IMR-90 (cell line): ENCODE measurements at regions not wholly inside any gene's neighbourhood (a gene's known extent, or its start where the extent isn't known, plus 50 kb on each side); places are given as distances from the start of the nearest gene placed in this dataset.

ENCODE experiments used
- ATAC-seq: fragments of 200-7000 bp; cut with Tn5 transposase; 2 replicates; pipeline ENCODE4 v1.9.1; 2020; ENCODE audit warnings: low read depth, mild to moderate bottlenecking, moderate library complexity
- BruUV-seq: library from RNA; stranded (reverse); fragments of 400-500 nt; replicated peaks from 2 replicates; lab custom pipeline; 2021; lab: Mats Ljungman, UMichigan
- CTCF ChIA-PET: fragments of 300-600 bp; formaldehyde crosslinking; extraction: SDS; loops from one replicate; lab custom pipeline; 2021; ENCODE audit warnings: antibody characterized with exemption; lab: Yijun Ruan, JAX
- POLR2A ChIA-PET: fragments of 300-600 bp; sonication (Branson Sonifier 250); formaldehyde crosslinking; loops from one replicate; lab custom pipeline; 2022; ENCODE audit warnings: antibody characterized with exemption; ENCODE audit not compliant: unreplicated experiment; lab: Charles Lee
- DNase-seq: peaks from one replicate; pipeline ENCODE4 v3.0.0; 2013
- H2AFZ ChIP-seq: replicated peaks from 2 replicates; pipeline ENCODE3; 2013; ENCODE audit warnings: low read length, mild to moderate bottlenecking; ENCODE audit not compliant: poor library complexity
- H2AK5ac ChIP-seq: 2 replicates; pipeline ENCODE4 v1.6.1; 2013; ENCODE audit warnings: low read depth, low read length, inconsistent platforms
- H2AK9ac ChIP-seq: replicated peaks from 2 replicates; pipeline ENCODE3; 2013; ENCODE audit warnings: mild to moderate bottlenecking, low read depth, low read length, moderate library complexity; ENCODE audit not compliant: poor library complexity
- H2BK120ac ChIP-seq: 2 replicates; pipeline ENCODE4 v1.6.1; 2013; ENCODE audit warnings: low read depth, low read length, inconsistent platforms
- H2BK15ac ChIP-seq: 3 replicates; pipeline ENCODE4 v1.6.1; 2013; ENCODE audit warnings: low read depth, low read length, inconsistent platforms
- H2BK20ac ChIP-seq: 2 replicates; pipeline ENCODE4 v1.6.1; 2013; ENCODE audit warnings: low read depth, mild to moderate bottlenecking, inconsistent platforms, low read length, moderate library complexity
- H2BK5ac ChIP-seq: 2 replicates; pipeline ENCODE4 v1.6.1; 2013; ENCODE audit warnings: mild to moderate bottlenecking, low read depth, low read length, inconsistent platforms; ENCODE audit not compliant: poor library complexity, severe bottlenecking
- H3K14ac ChIP-seq: replicated peaks from 2 replicates; pipeline ENCODE4 v1.6.1; 2013; ENCODE audit warnings: low read depth, low read length, inconsistent platforms
- H3K18ac ChIP-seq: 2 replicates; pipeline ENCODE4 v1.6.1; 2013; ENCODE audit warnings: low read depth, low read length, control low read depth
- H3K23ac ChIP-seq: 2 replicates; pipeline ENCODE4 v1.6.1; 2013; ENCODE audit warnings: low read depth, low read length, inconsistent platforms
- H3K27ac ChIP-seq: 2 replicates; pipeline ENCODE4 v1.5.1; 2013; ENCODE audit warnings: mild to moderate bottlenecking, control low read depth, low read length; ENCODE audit not compliant: insufficient read depth
- H3K27me3 ChIP-seq: 2 replicates; pipeline ENCODE4 v1.6.1; 2013; ENCODE audit warnings: low read length; ENCODE audit not compliant: control insufficient read depth, insufficient read depth
- H3K36me3 ChIP-seq: 2 replicates; pipeline ENCODE4 v1.6.1; 2013; ENCODE audit warnings: low read length, mixed read lengths; ENCODE audit not compliant: control insufficient read depth, insufficient read depth
- H3K4ac ChIP-seq: 2 replicates; pipeline ENCODE4 v1.6.1; 2013; ENCODE audit warnings: low read depth, low read length, inconsistent platforms
- H3K4me1 ChIP-seq: 2 replicates; pipeline ENCODE4 v1.6.1; 2013; ENCODE audit warnings: low read length, mixed read lengths; ENCODE audit not compliant: control insufficient read depth, insufficient read depth
- H3K4me2 ChIP-seq: 2 replicates; pipeline ENCODE4 v1.6.1; 2013; ENCODE audit warnings: low read depth, mild to moderate bottlenecking, control low read depth, low read length, moderate library complexity
- H3K4me3 ChIP-seq: 2 replicates; pipeline ENCODE4 v1.5.1; 2013; ENCODE audit warnings: low read depth, mild to moderate bottlenecking, control low read depth, low read length, moderate library complexity; ENCODE audit not compliant: insufficient read depth
- H3K56ac ChIP-seq: 2 replicates; pipeline ENCODE4 v1.6.1; 2013; ENCODE audit warnings: low read length, inconsistent platforms; ENCODE audit not compliant: insufficient read depth; ENCODE audit errors: extremely low read depth
- H3K79me1 ChIP-seq, 2 experiments: 2 replicates each; pipeline ENCODE4 v1.6.1; 2013; ENCODE audit warnings: low read length in 2 of 2, inconsistent platforms in 1 of 2, low read depth in 1 of 2
- H3K9ac ChIP-seq: 2 replicates; pipeline ENCODE4 v1.6.1; 2013; ENCODE audit warnings: low read depth, low read length, control low read depth
- H3K9me1 ChIP-seq: 2 replicates; pipeline ENCODE4 v1.6.1; 2013; ENCODE audit warnings: low read length, inconsistent platforms; ENCODE audit not compliant: insufficient read depth
- H3K9me3 ChIP-seq: 2 replicates; pipeline ENCODE4 v1.6.1; 2013; ENCODE audit warnings: low read length; ENCODE audit not compliant: control insufficient read depth, insufficient read depth
- H4K20me1 ChIP-seq: 2 replicates; pipeline ENCODE4 v1.6.1; 2013; ENCODE audit warnings: low read length, inconsistent platforms; ENCODE audit not compliant: insufficient read depth
- H4K5ac ChIP-seq: 2 replicates; pipeline ENCODE4 v1.6.1; 2013; ENCODE audit warnings: mild to moderate bottlenecking, low read depth, low read length, control low read depth
- H4K8ac ChIP-seq, 2 experiments: 2 replicates each; pipeline ENCODE4 v1.6.1; 2013; ENCODE audit warnings: low read depth in 2 of 2, low read length in 2 of 2, control low read depth in 1 of 2, inconsistent platforms in 1 of 2
- H4K91ac ChIP-seq: 2 replicates; pipeline ENCODE4 v1.6.1; 2013; ENCODE audit warnings: low read depth, low read length, inconsistent platforms; ENCODE audit not compliant: insufficient read depth
- BHLHE40 ChIP-seq: fragments of 150-350 bp; IDR thresholded peaks from 2 replicates; pipeline ENCODE4 v1.6.1; 2016; ENCODE audit warnings: mild to moderate bottlenecking, low read depth, low read length
- CEBPB ChIP-seq: IDR thresholded peaks from 2 replicates; pipeline ENCODE4 v1.6.1; 2012; ENCODE audit warnings: low read depth, low read length, improper control_type of control experiment
- CHD1 ChIP-seq: IDR thresholded peaks from 2 replicates; pipeline ENCODE4 v1.6.1; 2012; ENCODE audit warnings: low read depth, low read length, improper control_type of control experiment
- CTCF ChIP-seq: conservative IDR thresholded peaks from 2 replicates; pipeline ENCODE4 v1.5.1; 2012; ENCODE audit warnings: mild to moderate bottlenecking, low read depth, low read length, improper control_type of control experiment
- ELK1 ChIP-seq: fragments of 150-350 bp; IDR thresholded peaks from 2 replicates; pipeline ENCODE4 v1.6.1; 2016; ENCODE audit warnings: low read depth, mild to moderate bottlenecking, low read length, moderate library complexity, borderline replicate concordance
- FOS ChIP-seq: fragments of 150-350 bp; IDR thresholded peaks from 2 replicates; pipeline ENCODE4 v1.6.1; 2016; ENCODE audit warnings: low read depth, low read length
- MAFK ChIP-seq: IDR thresholded peaks from 2 replicates; pipeline ENCODE4 v1.6.1; 2012; ENCODE audit warnings: low read depth, low read length, improper control_type of control experiment
- MAZ ChIP-seq: IDR thresholded peaks from 2 replicates; pipeline ENCODE4 v1.6.1; 2012; ENCODE audit warnings: low read depth, mild to moderate bottlenecking, low read length, improper control_type of control experiment, moderate library complexity, borderline replicate concordance
- MXI1 ChIP-seq: IDR thresholded peaks from 2 replicates; pipeline ENCODE4 v1.6.1; 2012; ENCODE audit warnings: low read depth, mild to moderate bottlenecking, low read length, moderate library complexity, borderline replicate concordance
- NFE2L2 ChIP-seq: fragments of 150-350 bp; IDR thresholded peaks from 2 replicates; pipeline ENCODE4 v1.6.1; 2016; ENCODE audit warnings: low read depth, mild to moderate bottlenecking, low read length
- POLR2A ChIP-seq: IDR thresholded peaks from 2 replicates; pipeline ENCODE4 v1.6.1; 2012; ENCODE audit warnings: mild to moderate bottlenecking, low read depth, low read length
- RAD21 ChIP-seq: IDR thresholded peaks from 2 replicates; pipeline ENCODE4 v1.6.1; 2012; ENCODE audit warnings: low read length, improper control_type of control experiment
- RCOR1 ChIP-seq: IDR thresholded peaks from 2 replicates; pipeline ENCODE4 v1.6.1; 2012; ENCODE audit warnings: mild to moderate bottlenecking, low read length, improper control_type of control experiment; ENCODE audit not compliant: insufficient replicate concordance
- RFX5 ChIP-seq: IDR thresholded peaks from 2 replicates; pipeline ENCODE4 v1.8.0; 2012; ENCODE audit warnings: low read depth, mild to moderate bottlenecking, low read length, moderate library complexity
- SMC3 ChIP-seq: fragments of 150-350 bp; IDR thresholded peaks from 2 replicates; pipeline ENCODE4 v1.6.1; 2016; ENCODE audit warnings: low read depth, mild to moderate bottlenecking, antibody characterized with exemption, low read length, moderate library complexity
- USF2 ChIP-seq: fragments of 150-350 bp; IDR thresholded peaks from 2 replicates; pipeline ENCODE4 v1.6.1; 2017; ENCODE audit warnings: mild to moderate bottlenecking, antibody characterized with exemption, low read length, low read depth
- WGBS, 2 experiments: methylation state at CpG; one replicate each; pipeline versions ENCODE4 v1.1.5 to v1.1.7; 2013; ENCODE audit warnings: missing lambda C conversion rate in 2 of 2; ENCODE audit not compliant: insufficient read length in 1 of 2; ENCODE audit errors: extremely low coverage in 2 of 2; 5-methylcytosine and 5-hydroxymethylcytosine counted together
- dilution Hi-C: fragments of 300-500 bp; cut with HindIII; formaldehyde crosslinking; loops from one replicate; pipeline ENCODE4 v1.14.3; 2018; ENCODE audit warnings: low sequenced_read_pairs; ENCODE audit not compliant: unreplicated experiment
- in situ Hi-C: fragments of 300-500 bp; cut with MboI; formaldehyde crosslinking; loops from 3 replicates; pipeline ENCODE4 v1.14.3; 2019; ENCODE audit warnings: low sequenced_read_pairs, inconsistent platforms, mixed read lengths
- intact Hi-C: fragments of 100-400 bp; cut with micrococcal nuclease; formaldehyde crosslinking; loops from 2 replicates; pipeline ENCODE4 v1.10.0; 2022

GRCh38 chr2:43058726-43059110, 167.7 kb downstream of the ZFP36L2 start:
- Histone ChIP-seq H3K9me3 (no peaks in the 10 kb centered on the region; the same call in 1 of the 2 replicates), H3K36me3 (no peaks in the 10 kb centered on the region), H3K79me1 (no peaks in the 10 kb centered on the region), H2BK120ac (peak overlapping the region; percentile 36; the same call in 1 of the 2 replicates), H3K9me1 (0 out of 2 replicates have a peak, but pooled peaks cover 5% of the 10 kb centered on the region), H4K5ac (0 out of 2 replicates have a peak overlapping the region, but pooled peaks have one; percentile 20), H3K27ac (no peak overlapping the region), H2AK5ac (peak overlapping the region; percentile 81), H2BK5ac (peak overlapping the region; percentile 1), H2BK15ac (peak overlapping the region; percentile 46; the same call in 2 of the 3 replicates), H3K56ac (no peak overlapping the region), H2AK9ac (peak overlapping the region; percentile 4), H3K14ac (no peak overlapping the region; the same call in none of the 2 replicates), H3K9ac (no peak overlapping the region), H4K20me1 (no peaks in the 10 kb centered on the region), H4K91ac (peak overlapping the region; percentile 59), H3K23ac (no peak overlapping the region), H3K4me2 (no peak overlapping the region), H4K8ac (peak overlapping the region in 1 of 2 experiments; percentile 24; a peak in 1 of 4 replicates), H2AFZ (peak overlapping the region; percentile 46), H2BK20ac (peak overlapping the region; percentile 81), H3K18ac (peak overlapping the region; percentile 5; the same call in 1 of the 2 replicates), H3K27me3 (no peaks in the 10 kb centered on the region; the same call in 1 of the 2 replicates), H3K4me3 (no peak overlapping the region), H3K4me1 (peaks cover 8% of the 10 kb centered on the region), H3K4ac (peak overlapping the region; percentile 74)
- BruUV-seq, result no TSS peak
- intact Hi-C loops, result no loop called here
- ChIA-PET POLR2A (no interaction called here), CTCF (no interaction called here)
- TF ChIP-seq NFE2L2 (no peak), FOS (no peak), ELK1 (no peak), CEBPB (no peak), MXI1 (no peak), BHLHE40 (no peak), CHD1 (no peak), MAZ (no peak), CTCF (no peak), SMC3 (no peak), RCOR1 (no peak), MAFK (no peak), RFX5 (no peak), USF2 (no peak), RAD21 (no peak), POLR2A (no peak)
- in situ Hi-C loops, result no loop called here
- WGBS, 2 experiments, result 73% methylated on average over 1 of the region's 3 CpGs; no CpG with 5 or more reads in 1 of the 2 experiments
- DNase-seq, result no peak
- dilution Hi-C loops, result no loop called here
- no peak for ATAC-seq
